ENCODE measurements at regions not wholly inside any gene's neighbourhood (a gene's known extent, or its start where the extent isn't known, plus 50 kb on each side); places are given as distances from the start of the nearest gene placed in this dataset.

DNA sequence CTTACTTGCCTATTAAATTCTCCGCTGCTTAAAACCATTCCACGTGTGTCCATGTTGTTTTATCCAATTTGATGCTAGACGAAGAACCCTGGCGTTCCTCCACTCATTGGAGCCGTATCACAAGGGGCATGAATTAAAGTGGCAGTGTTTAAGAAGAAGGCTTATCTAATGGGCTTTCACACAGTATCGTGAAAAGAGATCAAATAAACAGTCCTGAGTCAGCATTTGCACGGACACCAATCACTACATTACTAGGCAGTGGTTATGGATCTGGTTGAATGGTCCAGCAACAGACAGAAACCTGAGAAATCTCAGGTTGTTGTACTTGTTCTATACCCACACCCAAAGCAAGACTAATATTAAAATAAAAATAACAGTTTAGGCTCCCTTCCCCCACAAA, 671.6 kb downstream of the FAT4 start:
- TF ChIP-seq, protein P1, sequence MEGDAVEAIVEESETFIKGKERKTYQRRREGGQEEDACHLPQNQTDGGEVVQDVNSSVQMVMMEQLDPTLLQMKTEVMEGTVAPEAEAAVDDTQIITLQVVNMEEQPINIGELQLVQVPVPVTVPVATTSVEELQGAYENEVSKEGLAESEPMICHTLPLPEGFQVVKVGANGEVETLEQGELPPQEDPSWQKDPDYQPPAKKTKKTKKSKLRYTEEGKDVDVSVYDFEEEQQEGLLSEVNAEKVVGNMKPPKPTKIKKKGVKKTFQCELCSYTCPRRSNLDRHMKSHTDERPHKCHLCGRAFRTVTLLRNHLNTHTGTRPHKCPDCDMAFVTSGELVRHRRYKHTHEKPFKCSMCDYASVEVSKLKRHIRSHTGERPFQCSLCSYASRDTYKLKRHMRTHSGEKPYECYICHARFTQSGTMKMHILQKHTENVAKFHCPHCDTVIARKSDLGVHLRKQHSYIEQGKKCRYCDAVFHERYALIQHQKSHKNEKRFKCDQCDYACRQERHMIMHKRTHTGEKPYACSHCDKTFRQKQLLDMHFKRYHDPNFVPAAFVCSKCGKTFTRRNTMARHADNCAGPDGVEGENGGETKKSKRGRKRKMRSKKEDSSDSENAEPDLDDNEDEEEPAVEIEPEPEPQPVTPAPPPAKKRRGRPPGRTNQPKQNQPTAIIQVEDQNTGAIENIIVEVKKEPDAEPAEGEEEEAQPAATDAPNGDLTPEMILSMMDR (IDR thresholded peaks at IDR 0.05), result no peak
- TF ChIP-seq POLR2A (IDR thresholded peaks at IDR 0.05), result no peak

Data from lower leg skin (tissue), 3 donors.